ENCODE measurements at regions not wholly inside any gene's neighbourhood (a gene's known extent, or its start where the extent isn't known, plus 50 kb on each side); places are given as distances from the start of the nearest gene placed in this dataset.

DNA sequence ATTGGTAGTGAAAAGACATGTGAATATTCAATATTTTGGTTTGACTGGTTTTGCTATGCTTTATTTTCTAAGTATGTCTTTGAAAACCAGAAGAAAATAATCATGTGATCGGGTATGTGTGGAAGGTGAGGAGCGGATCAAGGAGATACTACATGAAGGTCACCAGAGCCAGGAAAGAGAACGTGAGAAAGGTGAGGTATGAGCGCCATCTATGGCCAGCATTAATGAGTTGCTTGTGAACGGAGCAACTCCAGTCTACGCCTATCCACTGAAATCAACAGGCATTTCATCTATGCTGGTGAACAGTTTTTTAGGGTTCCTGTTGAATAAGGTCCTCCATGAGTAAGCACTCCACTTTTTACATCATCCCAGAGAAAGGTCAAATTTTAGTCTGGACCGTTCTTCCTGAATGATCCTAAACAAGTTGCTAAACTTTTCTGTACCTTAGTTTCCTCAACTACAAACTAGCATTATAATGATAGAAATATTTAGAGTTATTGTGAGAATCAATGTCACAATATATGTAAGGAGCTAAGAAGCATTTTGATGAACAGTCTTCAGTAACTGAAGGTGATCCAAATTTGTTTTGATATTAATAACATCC lies 1435.2 kb upstream of the CADM2 start:
- FAIRE-seq (no peak), ATAC-seq (no peak), DNase-seq (ENCODE audit: extremely low read depth in 1 of 4, low spot score in 3 of 4) (peak in 1 of 4 experiments; percentile 22)
- H3K4me2 ChIP-seq (ENCODE audit: insufficient read depth, low read length): no peak overlapping the region
- 0% methylated on average over 7 of the region's 7 CpGs for WGBS (ENCODE audit: insufficient coverage, low coverage, missing lambda C conversion rate)
- no peak overlapping the region for H3K9ac ChIP-seq (ENCODE audit: insufficient read depth in 1 of 2, low read depth in 2 of 2, low read length in 2 of 2)
- H3K27ac ChIP-seq (ENCODE audit: extremely low read depth, low read depth, low read length): no peak overlapping the region
- ChIA-PET POLR2A (no interaction called here), CTCF (ENCODE audit: low intra/inter-chr PET ratio) (no interaction called here)
- BruUV-seq (replicated peaks): no TSS peak
- H3K27me3 ChIP-seq (ENCODE audit: control insufficient read depth in 2 of 2, insufficient read depth in 2 of 2, low read length in 2 of 2): no peaks in the 10 kb centered on the region
- H3K4me3 ChIP-seq: no peak overlapping the region
- H3K9me1 ChIP-seq (ENCODE audit: control insufficient read depth, insufficient read depth, low read length): no peaks in the 10 kb centered on the region
- intact Hi-C loops (cut with micrococcal nuclease) (no loop called here), in situ Hi-C loops (cut with MboI) (loop anchor here (10.0 kb wide), 1 partner anchor 289 kb away; no protein-coding TSS in a partner anchor)
- no peaks in the 10 kb centered on the region for H4K20me1 ChIP-seq (replicated peaks; ENCODE audit: control insufficient read depth, insufficient read depth, low read length)
- no peaks in the 10 kb centered on the region for H3K9me3 ChIP-seq (replicated peaks; ENCODE audit: control insufficient read depth, insufficient read depth, low read depth, low read length)
- H3K79me2 ChIP-seq (ENCODE audit: control insufficient read depth, insufficient read depth, low read length): no peaks in the 10 kb centered on the region
- no peak overlapping the region for H2AFZ ChIP-seq (ENCODE audit: low read depth, low read length)
- H3K4me1 ChIP-seq (replicated peaks in 1 of 2; ENCODE audit: control insufficient read depth in 2 of 2, insufficient read depth in 2 of 2, low read length in 2 of 2): no peaks in the 10 kb centered on the region
- H3K36me3 ChIP-seq (ENCODE audit: control insufficient read depth, insufficient read depth, low read length): no peaks in the 10 kb centered on the region
- TF ChIP-seq ETV1 (tag; conservative IDR thresholded peaks at IDR 0.05; ENCODE audit: low read depth) (no peak), GABPA (tag; conservative IDR thresholded peaks at IDR 0.05; ENCODE audit: low read depth) (no peak), BDP1 (IDR thresholded peaks at IDR 0.05; ENCODE audit: insufficient read depth, insufficient read length) (no peak), ZNF121 (CRISPR knock-in tag; conservative IDR thresholded peaks at IDR 0.05) (no peak), ERF (CRISPR knock-in tag; IDR thresholded peaks at IDR 0.05) (no peak), SIN3A (IDR thresholded peaks at IDR 0.05; ENCODE audit: borderline replicate concordance in 2 of 2, control insufficient read depth in 1 of 2, low read depth in 2 of 2, low read length in 2 of 2) (no peak), RBFOX2 (IDR thresholded peaks at IDR 0.05; ENCODE audit: low read depth, low read length) (no peak), HNRNPUL1 (IDR thresholded peaks at IDR 0.05; ENCODE audit: low read length) (no peak), ZEB2 (IDR thresholded peaks at IDR 0.05) (no peak), NFIC (IDR thresholded peaks at IDR 0.05) (no peak), DNMT1 (IDR thresholded peaks at IDR 0.05) (no peak), SNRNP70 (optimal IDR thresholded peaks at IDR 0.05; ENCODE audit: low read depth, low read length) (no peak), GATAD2A (IDR thresholded peaks at IDR 0.05) (no peak), RAD21 (CRISPR knock-in tag; conservative IDR thresholded peaks at IDR 0.05 in 1 of 2, IDR thresholded peaks at IDR 0.05 in 1 of 2) (peak; percentile 38 to 54)
- TF ChIP-seq, protein P1, sequence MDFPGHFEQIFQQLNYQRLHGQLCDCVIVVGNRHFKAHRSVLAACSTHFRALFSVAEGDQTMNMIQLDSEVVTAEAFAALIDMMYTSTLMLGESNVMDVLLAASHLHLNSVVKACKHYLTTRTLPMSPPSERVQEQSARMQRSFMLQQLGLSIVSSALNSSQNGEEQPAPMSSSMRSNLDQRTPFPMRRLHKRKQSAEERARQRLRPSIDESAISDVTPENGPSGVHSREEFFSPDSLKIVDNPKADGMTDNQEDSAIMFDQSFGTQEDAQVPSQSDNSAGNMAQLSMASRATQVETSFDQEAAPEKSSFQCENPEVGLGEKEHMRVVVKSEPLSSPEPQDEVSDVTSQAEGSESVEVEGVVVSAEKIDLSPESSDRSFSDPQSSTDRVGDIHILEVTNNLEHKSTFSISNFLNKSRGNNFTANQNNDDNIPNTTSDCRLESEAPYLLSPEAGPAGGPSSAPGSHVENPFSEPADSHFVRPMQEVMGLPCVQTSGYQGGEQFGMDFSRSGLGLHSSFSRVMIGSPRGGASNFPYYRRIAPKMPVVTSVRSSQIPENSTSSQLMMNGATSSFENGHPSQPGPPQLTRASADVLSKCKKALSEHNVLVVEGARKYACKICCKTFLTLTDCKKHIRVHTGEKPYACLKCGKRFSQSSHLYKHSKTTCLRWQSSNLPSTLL (IDR thresholded peaks at IDR 0.05): no peak
- TF ChIP-seq, protein P2, sequence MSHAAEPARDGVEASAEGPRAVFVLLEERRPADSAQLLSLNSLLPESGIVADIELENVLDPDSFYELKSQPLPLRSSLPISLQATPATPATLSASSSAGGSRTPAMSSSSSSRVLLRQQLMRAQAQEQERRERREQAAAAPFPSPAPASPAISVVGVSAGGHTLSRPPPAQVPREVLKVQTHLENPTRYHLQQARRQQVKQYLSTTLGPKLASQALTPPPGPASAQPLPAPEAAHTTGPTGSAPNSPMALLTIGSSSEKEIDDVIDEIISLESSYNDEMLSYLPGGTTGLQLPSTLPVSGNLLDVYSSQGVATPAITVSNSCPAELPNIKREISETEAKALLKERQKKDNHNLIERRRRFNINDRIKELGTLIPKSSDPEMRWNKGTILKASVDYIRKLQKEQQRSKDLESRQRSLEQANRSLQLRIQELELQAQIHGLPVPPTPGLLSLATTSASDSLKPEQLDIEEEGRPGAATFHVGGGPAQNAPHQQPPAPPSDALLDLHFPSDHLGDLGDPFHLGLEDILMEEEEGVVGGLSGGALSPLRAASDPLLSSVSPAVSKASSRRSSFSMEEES (CRISPR knock-in tag; IDR thresholded peaks at IDR 0.05): 0 out of 2 replicates have a peak, but pooled peaks have one; percentile 23
- TF ChIP-seq, protein P3, sequence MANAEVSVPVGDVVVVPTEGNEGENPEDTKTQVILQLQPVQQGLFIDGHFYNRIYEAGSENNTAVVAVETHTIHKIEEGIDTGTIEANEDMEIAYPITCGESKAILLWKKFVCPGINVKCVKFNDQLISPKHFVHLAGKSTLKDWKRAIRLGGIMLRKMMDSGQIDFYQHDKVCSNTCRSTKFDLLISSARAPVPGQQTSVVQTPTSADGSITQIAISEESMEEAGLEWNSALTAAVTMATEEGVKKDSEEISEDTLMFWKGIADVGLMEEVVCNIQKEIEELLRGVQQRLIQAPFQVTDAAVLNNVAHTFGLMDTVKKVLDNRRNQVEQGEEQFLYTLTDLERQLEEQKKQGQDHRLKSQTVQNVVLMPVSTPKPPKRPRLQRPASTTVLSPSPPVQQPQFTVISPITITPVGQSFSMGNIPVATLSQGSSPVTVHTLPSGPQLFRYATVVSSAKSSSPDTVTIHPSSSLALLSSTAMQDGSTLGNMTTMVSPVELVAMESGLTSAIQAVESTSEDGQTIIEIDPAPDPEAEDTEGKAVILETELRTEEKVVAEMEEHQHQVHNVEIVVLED (CRISPR knock-in tag; IDR thresholded peaks at IDR 0.05): no peak
- TF ChIP-seq, protein P4, sequence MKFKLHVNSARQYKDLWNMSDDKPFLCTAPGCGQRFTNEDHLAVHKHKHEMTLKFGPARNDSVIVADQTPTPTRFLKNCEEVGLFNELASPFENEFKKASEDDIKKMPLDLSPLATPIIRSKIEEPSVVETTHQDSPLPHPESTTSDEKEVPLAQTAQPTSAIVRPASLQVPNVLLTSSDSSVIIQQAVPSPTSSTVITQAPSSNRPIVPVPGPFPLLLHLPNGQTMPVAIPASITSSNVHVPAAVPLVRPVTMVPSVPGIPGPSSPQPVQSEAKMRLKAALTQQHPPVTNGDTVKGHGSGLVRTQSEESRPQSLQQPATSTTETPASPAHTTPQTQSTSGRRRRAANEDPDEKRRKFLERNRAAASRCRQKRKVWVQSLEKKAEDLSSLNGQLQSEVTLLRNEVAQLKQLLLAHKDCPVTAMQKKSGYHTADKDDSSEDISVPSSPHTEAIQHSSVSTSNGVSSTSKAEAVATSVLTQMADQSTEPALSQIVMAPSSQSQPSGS (CRISPR knock-in tag; IDR thresholded peaks at IDR 0.05): no peak

Data from K562 (cell line).